ENCODE measurements at regions not wholly inside any gene's neighbourhood (a gene's known extent, or its start where the extent isn't known, plus 50 kb on each side); places are given as distances from the start of the nearest gene placed in this dataset.

GRCh38 chr4:148704291-148704690, 262.1 kb upstream of the NR3C2 start:
- Histone ChIP-seq H3K4me3 (ENCODE audit: low read depth in 1 of 2, low read length in 2 of 2) (no peak overlapping the region), H3K27me3 (ENCODE audit: control insufficient read depth in 1 of 2, insufficient read depth in 2 of 2, low read length in 2 of 2) (no peaks in the 10 kb centered on the region), H3K9me3 (ENCODE audit: control insufficient read depth in 2 of 2, insufficient read depth in 1 of 2, low read depth in 1 of 2, low read length in 1 of 2) (no peaks in the 10 kb centered on the region), H3K27ac (ENCODE audit: low read depth in 2 of 2, low read length in 1 of 2) (no peak overlapping the region), H3K36me3 (ENCODE audit: control insufficient read depth in 2 of 2, insufficient read depth in 2 of 2, low read length in 1 of 2) (no peaks in the 10 kb centered on the region), H3K4me1 (ENCODE audit: control insufficient read depth in 2 of 2, insufficient read depth in 2 of 2, low read length in 1 of 2) (no peaks in the 10 kb centered on the region)
- WGBS, 2 donors = 70 to 80% methylated on average over 1 of the region's 1 CpG

GRCh38 chr4:148694702-148695101, 252.5 kb upstream of the NR3C2 start:
- no peak overlapping the region for H3K4me3 ChIP-seq (ENCODE audit: low read depth in 1 of 2, low read length in 2 of 2)
- no peaks in the 10 kb centered on the region for H3K9me3 ChIP-seq (ENCODE audit: control insufficient read depth in 2 of 2, insufficient read depth in 1 of 2, low read depth in 1 of 2, low read length in 1 of 2)
- H3K4me1 ChIP-seq (ENCODE audit: control insufficient read depth in 2 of 2, insufficient read depth in 2 of 2, low read length in 1 of 2) = no peaks in the 10 kb centered on the region
- H3K27me3 ChIP-seq (ENCODE audit: control insufficient read depth in 1 of 2, insufficient read depth in 2 of 2, low read length in 2 of 2) = no peaks in the 10 kb centered on the region
- 79 to 84% methylated on average over 5 of the region's 5 CpGs for whole genome bisulfite sequencing, 2 donors
- no peak overlapping the region for H3K27ac ChIP-seq (ENCODE audit: low read depth in 2 of 2, low read length in 1 of 2)
- H3K36me3 ChIP-seq (ENCODE audit: control insufficient read depth in 2 of 2, insufficient read depth in 2 of 2, low read length in 1 of 2) = no peaks in the 10 kb centered on the region

- Histone ChIP-seq H3K36me3 (ENCODE audit: control insufficient read depth in 2 of 2, insufficient read depth in 2 of 2, low read length in 1 of 2) (no peaks in the 10 kb centered on the region), H3K9me3 (ENCODE audit: control insufficient read depth in 2 of 2, insufficient read depth in 1 of 2, low read depth in 1 of 2, low read length in 1 of 2) (no peaks in the 10 kb centered on the region), H3K4me3 (ENCODE audit: low read depth in 1 of 2, low read length in 2 of 2) (no peak overlapping the region), H3K27ac (ENCODE audit: low read depth in 2 of 2, low read length in 1 of 2) (no peak overlapping the region), H3K4me1 (ENCODE audit: control insufficient read depth in 2 of 2, insufficient read depth in 2 of 2, low read length in 1 of 2) (no peaks in the 10 kb centered on the region), H3K27me3 (ENCODE audit: control insufficient read depth in 1 of 2, insufficient read depth in 2 of 2, low read length in 2 of 2) (no peaks in the 10 kb centered on the region)
- 81 to 91% methylated on average over 2 of the region's 2 CpGs for WGBS, 2 donors
Measured at GRCh38 chr4:148693913-148694649, 251.9 kb upstream of the NR3C2 start.

- 77 to 85% methylated on average over 7 of the region's 7 CpGs for WGBS, 2 donors
Measured at GRCh38 chr4:148692242-148692641, 250.0 kb upstream of the NR3C2 start.

GRCh38 chr4:148686449-148686848, 244.2 kb upstream of the NR3C2 start:
- H3K4me1 ChIP-seq (ENCODE audit: control insufficient read depth in 2 of 2, insufficient read depth in 2 of 2, low read length in 1 of 2) = no peaks in the 10 kb centered on the region
- H3K4me3 ChIP-seq (ENCODE audit: low read depth in 1 of 2, low read length in 2 of 2) = no peak overlapping the region
- no peak overlapping the region for H3K27ac ChIP-seq (ENCODE audit: low read depth in 2 of 2, low read length in 1 of 2)
- 57 to 62% methylated on average over 3 of the region's 3 CpGs for WGBS, 2 donors
- H3K9me3 ChIP-seq (ENCODE audit: control insufficient read depth in 2 of 2, insufficient read depth in 1 of 2, low read depth in 1 of 2, low read length in 1 of 2) = no peaks in the 10 kb centered on the region
- no peaks in the 10 kb centered on the region for H3K36me3 ChIP-seq (ENCODE audit: control insufficient read depth in 2 of 2, insufficient read depth in 2 of 2, low read length in 1 of 2)
- H3K27me3 ChIP-seq (ENCODE audit: control insufficient read depth in 1 of 2, insufficient read depth in 2 of 2, low read length in 2 of 2) = no peaks in the 10 kb centered on the region

More at GRCh38 chr4:148692242-148692641, 250.0 kb upstream of the NR3C2 start:
- no peaks in the 10 kb centered on the region for H3K4me1 ChIP-seq (ENCODE audit: control insufficient read depth in 2 of 2, insufficient read depth in 2 of 2, low read length in 1 of 2)
- H3K36me3 ChIP-seq (ENCODE audit: control insufficient read depth in 2 of 2, insufficient read depth in 2 of 2, low read length in 1 of 2) = no peaks in the 10 kb centered on the region
- H3K9me3 ChIP-seq (ENCODE audit: control insufficient read depth in 2 of 2, insufficient read depth in 1 of 2, low read depth in 1 of 2, low read length in 1 of 2) = no peaks in the 10 kb centered on the region
- H3K4me3 ChIP-seq (ENCODE audit: low read depth in 1 of 2, low read length in 2 of 2) = no peak overlapping the region
- H3K27ac ChIP-seq (ENCODE audit: low read depth in 2 of 2, low read length in 1 of 2) = no peak overlapping the region
- H3K27me3 ChIP-seq (ENCODE audit: control insufficient read depth in 1 of 2, insufficient read depth in 2 of 2, low read length in 2 of 2) = no peaks in the 10 kb centered on the region

GRCh38 chr4:148684638-148685037, 242.4 kb upstream of the NR3C2 start:
- Histone ChIP-seq H3K4me3 (ENCODE audit: low read depth in 1 of 2, low read length in 2 of 2) (no peak overlapping the region), H3K36me3 (ENCODE audit: control insufficient read depth in 2 of 2, insufficient read depth in 2 of 2, low read length in 1 of 2) (no peaks in the 10 kb centered on the region), H3K4me1 (ENCODE audit: control insufficient read depth in 2 of 2, insufficient read depth in 2 of 2, low read length in 1 of 2) (no peaks in the 10 kb centered on the region), H3K9me3 (ENCODE audit: control insufficient read depth in 2 of 2, insufficient read depth in 1 of 2, low read depth in 1 of 2, low read length in 1 of 2) (no peaks in the 10 kb centered on the region), H3K27ac (ENCODE audit: low read depth in 2 of 2, low read length in 1 of 2) (no peak overlapping the region), H3K27me3 (ENCODE audit: control insufficient read depth in 1 of 2, insufficient read depth in 2 of 2, low read length in 2 of 2) (no peaks in the 10 kb centered on the region)
- WGBS, 2 donors = 69 to 86% methylated on average over 1 of the region's 1 CpG

- H3K36me3 ChIP-seq (ENCODE audit: control insufficient read depth in 2 of 2, insufficient read depth in 2 of 2, low read length in 1 of 2) = no peaks in the 10 kb centered on the region
- H3K27me3 ChIP-seq (ENCODE audit: control insufficient read depth in 1 of 2, insufficient read depth in 2 of 2, low read length in 2 of 2) = no peaks in the 10 kb centered on the region
- no peak overlapping the region for H3K4me3 ChIP-seq (ENCODE audit: low read depth in 1 of 2, low read length in 2 of 2)
- H3K27ac ChIP-seq (ENCODE audit: low read depth in 2 of 2, low read length in 1 of 2) = no peak overlapping the region
- WGBS, 2 donors = 68 to 69% methylated on average over 2 of the region's 2 CpGs
- H3K4me1 ChIP-seq (ENCODE audit: control insufficient read depth in 2 of 2, insufficient read depth in 2 of 2, low read length in 1 of 2) = no peaks in the 10 kb centered on the region
- H3K9me3 ChIP-seq (ENCODE audit: control insufficient read depth in 2 of 2, insufficient read depth in 1 of 2, low read depth in 1 of 2, low read length in 1 of 2) = no peaks in the 10 kb centered on the region
Measured at GRCh38 chr4:148680884-148681283, 238.7 kb upstream of the NR3C2 start.

- Histone ChIP-seq H3K9me3 (ENCODE audit: control insufficient read depth in 2 of 2, insufficient read depth in 1 of 2, low read depth in 1 of 2, low read length in 1 of 2) (no peaks in the 10 kb centered on the region), H3K4me1 (ENCODE audit: control insufficient read depth in 2 of 2, insufficient read depth in 2 of 2, low read length in 1 of 2) (no peaks in the 10 kb centered on the region), H3K36me3 (ENCODE audit: control insufficient read depth in 2 of 2, insufficient read depth in 2 of 2, low read length in 1 of 2) (no peaks in the 10 kb centered on the region), H3K27ac (ENCODE audit: low read depth in 2 of 2, low read length in 1 of 2) (no peak overlapping the region), H3K4me3 (ENCODE audit: low read depth in 1 of 2, low read length in 2 of 2) (no peak overlapping the region), H3K27me3 (ENCODE audit: control insufficient read depth in 1 of 2, insufficient read depth in 2 of 2, low read length in 2 of 2) (no peaks in the 10 kb centered on the region)
Measured at GRCh38 chr4:148676344-148676743, 234.1 kb upstream of the NR3C2 start.

- no peaks in the 10 kb centered on the region for H3K36me3 ChIP-seq (ENCODE audit: control insufficient read depth in 2 of 2, insufficient read depth in 2 of 2, low read length in 1 of 2)
- H3K4me1 ChIP-seq (ENCODE audit: control insufficient read depth in 2 of 2, insufficient read depth in 2 of 2, low read length in 1 of 2) = no peaks in the 10 kb centered on the region
- no peak overlapping the region for H3K27ac ChIP-seq (ENCODE audit: low read depth in 2 of 2, low read length in 1 of 2)
- 67 to 71% methylated on average over 3 of the region's 3 CpGs for WGBS, 2 donors
- H3K9me3 ChIP-seq (ENCODE audit: control insufficient read depth in 2 of 2, insufficient read depth in 1 of 2, low read depth in 1 of 2, low read length in 1 of 2) = no peaks in the 10 kb centered on the region
- no peak overlapping the region for H3K4me3 ChIP-seq (ENCODE audit: low read depth in 1 of 2, low read length in 2 of 2)
- H3K27me3 ChIP-seq (ENCODE audit: control insufficient read depth in 1 of 2, insufficient read depth in 2 of 2, low read length in 2 of 2) = no peaks in the 10 kb centered on the region
Measured at GRCh38 chr4:148674876-148675275, 232.7 kb upstream of the NR3C2 start.

- no peaks in the 10 kb centered on the region for H3K4me1 ChIP-seq (ENCODE audit: control insufficient read depth in 2 of 2, insufficient read depth in 2 of 2, low read length in 1 of 2)
- 93 to 95% methylated on average over 5 of the region's 5 CpGs for WGBS, 2 donors
- no peaks in the 10 kb centered on the region for H3K27me3 ChIP-seq (ENCODE audit: control insufficient read depth in 1 of 2, insufficient read depth in 2 of 2, low read length in 2 of 2)
- no peaks in the 10 kb centered on the region for H3K36me3 ChIP-seq (ENCODE audit: control insufficient read depth in 2 of 2, insufficient read depth in 2 of 2, low read length in 1 of 2)
- no peaks in the 10 kb centered on the region for H3K9me3 ChIP-seq (ENCODE audit: control insufficient read depth in 2 of 2, insufficient read depth in 1 of 2, low read depth in 1 of 2, low read length in 1 of 2)
- no peak overlapping the region for H3K27ac ChIP-seq (ENCODE audit: low read depth in 2 of 2, low read length in 1 of 2)
- H3K4me3 ChIP-seq (ENCODE audit: low read depth in 1 of 2, low read length in 2 of 2) = no peak overlapping the region
Measured at GRCh38 chr4:148664636-148665035, 222.4 kb upstream of the NR3C2 start.
